Activated CD4-positive, alpha-beta T cell treated with anti-CD3 and anti-CD28 coated beads for 36 hours (primary cell): ENCODE measurements at regions not wholly inside any gene's neighbourhood (a gene's known extent, or its start where the extent isn't known, plus 50 kb on each side); places are given as distances from the start of the nearest gene placed in this dataset.

Experiments used
- ATAC-seq: fragments of 200-7000 bp; cut with Tn5 transposase; one replicate; pipeline ENCODE4 v1.10.0; 2021; ENCODE audit warnings: mild to moderate bottlenecking, moderate library complexity
- CTCF ChIA-PET: fragments of 350-600 bp; sonication (Branson Sonifier 250); formaldehyde crosslinking; loops from one replicate; lab custom pipeline; 2021; ENCODE audit warnings: antibody characterized with exemption; lab: Charles Lee
- POLR2A ChIA-PET: fragments of 350-600 bp; sonication (Branson Sonifier 250); formaldehyde crosslinking; loops from one replicate; lab custom pipeline; 2021; ENCODE audit warnings: antibody characterized with exemption, inconsistent platforms; lab: Charles Lee
- DNase-seq: peaks from one replicate; pipeline ENCODE4 v3.0.0-alpha.2; 2020
- H3K27ac Mint-ChIP-seq: one replicate; pipeline ENCODE4 v1.8.0; 2021; ENCODE audit warnings: mixed read lengths
- H3K27me3 Mint-ChIP-seq: one replicate; pipeline ENCODE4 v1.8.0; 2021; ENCODE audit warnings: mixed read lengths
- H3K36me3 Mint-ChIP-seq: one replicate; pipeline ENCODE4 v1.8.0; 2021; ENCODE audit warnings: low read depth, mixed read lengths
- H3K4me1 Mint-ChIP-seq: one replicate; pipeline ENCODE4 v1.8.0; 2021; ENCODE audit warnings: mixed read lengths
- H3K4me3 Mint-ChIP-seq: one replicate; pipeline ENCODE4 v1.8.0; 2021; ENCODE audit warnings: mild to moderate bottlenecking, moderate library complexity, mixed read lengths
- H3K9me3 Mint-ChIP-seq: one replicate; pipeline ENCODE4 v1.8.0; 2021; ENCODE audit warnings: low read depth, mixed read lengths
- intact Hi-C, 2 experiments: fragments of 100-400 bp; cut with DNase I in 1 of 2; cut with micrococcal nuclease in 1 of 2; formaldehyde crosslinking; loops; one replicate each; pipeline versions ENCODE4 v1.14.2 to v1.15.1; 2022 to 2024; cut with DNase I, micrococcal nuclease

- CTCF ChIA-PET = interaction anchor here (0.6 to 0.7 kb wide), 2 partner anchors 326 to 814 kb away, joined by 3 read pairs; no protein-coding TSS in a partner anchor
These were observed 68.2 kb upstream of the APC start for GRCh38 chr5:112669328-112669963.

GRCh38 chr5:112671687-112672086 is 66.0 kb upstream of the APC start:
- ATAC-seq (no peak), DNase-seq (no peak)
- peaks cover 11% of the 10 kb centered on the region for H3K27me3 Mint-ChIP-seq
- H3K4me1 Mint-ChIP-seq = no peaks in the 10 kb centered on the region
- H3K9me3 Mint-ChIP-seq = no peaks in the 10 kb centered on the region
- no peaks in the 10 kb centered on the region for H3K36me3 Mint-ChIP-seq
- intact Hi-C loops = no loop called here
- no peak overlapping the region for H3K27ac Mint-ChIP-seq
- no peak overlapping the region for H3K4me3 Mint-ChIP-seq
- POLR2A ChIA-PET = no interaction called here
- CTCF ChIA-PET = no interaction called here

More at GRCh38 chr5:112669328-112669963, 68.2 kb upstream of the APC start:
- Mint-ChIP-seq H3K9me3 (no peaks in the 10 kb centered on the region), H3K4me1 (no peaks in the 10 kb centered on the region), H3K27me3 (peaks cover 8% of the 10 kb centered on the region), H3K36me3 (no peaks in the 10 kb centered on the region), H3K4me3 (no peak overlapping the region), H3K27ac (no peak overlapping the region)
- DNase-seq (no peak), ATAC-seq (no peak)
- POLR2A ChIA-PET = no interaction called here
- intact Hi-C loops = no loop called here

GRCh38 chr5:112681481-112681908 is 56.2 kb upstream of the APC start:
- ATAC-seq (no peak), DNase-seq (no peak)
- ChIA-PET CTCF (interaction anchor here (0.8 to 0.9 kb wide), 2 partner anchors 9 to 534 kb away, joined by 3 read pairs; no protein-coding TSS in a partner anchor), POLR2A (no interaction called here)
- peaks cover 5% of the 10 kb centered on the region for H3K9me3 Mint-ChIP-seq
- H3K27ac Mint-ChIP-seq = no peak overlapping the region
- H3K27me3 Mint-ChIP-seq = peaks cover 20% of the 10 kb centered on the region
- H3K4me1 Mint-ChIP-seq = no peaks in the 10 kb centered on the region
- H3K36me3 Mint-ChIP-seq = no peaks in the 10 kb centered on the region
- no peak overlapping the region for H3K4me3 Mint-ChIP-seq
- intact Hi-C loops = no loop called here

- no peaks in the 10 kb centered on the region for H3K36me3 Mint-ChIP-seq
- ChIA-PET POLR2A (no interaction called here), CTCF (interaction anchor here (0.6 kb wide), 2 partner anchors 15 to 996 kb away, joined by 3 to 5 read pairs; no protein-coding TSS in a partner anchor)
- no peaks in the 10 kb centered on the region for H3K4me1 Mint-ChIP-seq
- H3K27me3 Mint-ChIP-seq = peaks cover 18% of the 10 kb centered on the region
- DNase-seq (no peak), ATAC-seq (no peak)
- H3K4me3 Mint-ChIP-seq = no peak overlapping the region
- H3K9me3 Mint-ChIP-seq = peaks cover 5% of the 10 kb centered on the region
- intact Hi-C loops = no loop called here
- no peak overlapping the region for H3K27ac Mint-ChIP-seq
These were observed 55.0 kb upstream of the APC start for GRCh38 chr5:112682621-112683061.

GRCh38 chr5:112684121-112684520 is 53.6 kb upstream of the APC start:
- CTCF ChIA-PET = interaction anchor here (0.6 to 0.7 kb wide), 4 partner anchors 164 to 1132 kb away, joined by 3 read pairs; no protein-coding TSS in a partner anchor

GRCh38 chr5:112684737-112685136 is 52.9 kb upstream of the APC start:
- H3K4me3 Mint-ChIP-seq = no peak overlapping the region
- peaks cover 15% of the 10 kb centered on the region for H3K27me3 Mint-ChIP-seq
- no peak overlapping the region for H3K27ac Mint-ChIP-seq
- H3K4me1 Mint-ChIP-seq = no peaks in the 10 kb centered on the region
- DNase-seq = no peak
- ATAC-seq = no peak
- intact Hi-C loops = no loop called here
- CTCF ChIA-PET = interaction anchor here (0.6 to 0.7 kb wide), 3 partner anchors 182 to 1133 kb away, joined by 3 read pairs; no protein-coding TSS in a partner anchor
- no peaks in the 10 kb centered on the region for H3K36me3 Mint-ChIP-seq
- POLR2A ChIA-PET = interaction anchor here (0.7 kb wide), 1 partner anchor 128 kb away, joined by 3 read pairs; no protein-coding TSS in a partner anchor
- peaks cover 5% of the 10 kb centered on the region for H3K9me3 Mint-ChIP-seq

More at GRCh38 chr5:112684121-112684520, 53.6 kb upstream of the APC start:
- no peak overlapping the region for H3K27ac Mint-ChIP-seq
- no peaks in the 10 kb centered on the region for H3K36me3 Mint-ChIP-seq
- peaks cover 5% of the 10 kb centered on the region for H3K9me3 Mint-ChIP-seq
- no peak for DNase-seq
- intact Hi-C loops = no loop called here
- no peak for ATAC-seq
- H3K27me3 Mint-ChIP-seq = peaks cover 16% of the 10 kb centered on the region
- POLR2A ChIA-PET = no interaction called here
- H3K4me1 Mint-ChIP-seq = no peaks in the 10 kb centered on the region
- H3K4me3 Mint-ChIP-seq = no peak overlapping the region

GRCh38 chr5:112685386-112685785 is 52.3 kb upstream of the APC start:
- no peak overlapping the region for H3K4me3 Mint-ChIP-seq
- no peak for DNase-seq
- ChIA-PET POLR2A (interaction anchor here (0.7 kb wide), 1 partner anchor 129 kb away, joined by 3 read pairs; no protein-coding TSS in a partner anchor), CTCF (interaction anchor here (1.1 to 1.9 kb wide), 3 partner anchors 23 to 45 kb away, joined by 4 to 5 read pairs (median 5); no protein-coding TSS in a partner anchor)
- H3K9me3 Mint-ChIP-seq = peaks cover 5% of the 10 kb centered on the region
- peaks cover 15% of the 10 kb centered on the region for H3K27me3 Mint-ChIP-seq
- H3K36me3 Mint-ChIP-seq = no peaks in the 10 kb centered on the region
- ATAC-seq = no peak
- intact Hi-C loops = no loop called here
- H3K27ac Mint-ChIP-seq = no peak overlapping the region
- no peaks in the 10 kb centered on the region for H3K4me1 Mint-ChIP-seq

- ATAC-seq = no peak
These were observed 51.8 kb upstream of the APC start for GRCh38 chr5:112685931-112686330.

GRCh38 chr5:112686675-112687074 is 51.0 kb upstream of the APC start:
- H3K36me3 Mint-ChIP-seq = no peaks in the 10 kb centered on the region
- DNase-seq (no peak), ATAC-seq (no peak)
- ChIA-PET CTCF (interaction anchor here (1.9 kb wide), 2 partner anchors 33 to 44 kb away, joined by 4 to 5 read pairs; no protein-coding TSS in a partner anchor), POLR2A (no interaction called here)
- H3K27me3 Mint-ChIP-seq = peaks cover 20% of the 10 kb centered on the region
- peaks cover 5% of the 10 kb centered on the region for H3K9me3 Mint-ChIP-seq
- intact Hi-C loops = no loop called here
- H3K4me1 Mint-ChIP-seq = no peaks in the 10 kb centered on the region
- no peak overlapping the region for H3K27ac Mint-ChIP-seq
- H3K4me3 Mint-ChIP-seq = no peak overlapping the region

More at GRCh38 chr5:112685931-112686330, 51.8 kb upstream of the APC start:
- no peaks in the 10 kb centered on the region for H3K36me3 Mint-ChIP-seq
- ChIA-PET POLR2A (no interaction called here), CTCF (interaction anchor here (1.1 to 1.9 kb wide), 3 partner anchors 23 to 45 kb away, joined by 4 to 5 read pairs (median 5); no protein-coding TSS in a partner anchor)
- no peak overlapping the region for H3K27ac Mint-ChIP-seq
- no peak for DNase-seq
- H3K27me3 Mint-ChIP-seq = peaks cover 13% of the 10 kb centered on the region
- H3K4me1 Mint-ChIP-seq = no peaks in the 10 kb centered on the region
- no peak overlapping the region for H3K4me3 Mint-ChIP-seq
- H3K9me3 Mint-ChIP-seq = peaks cover 5% of the 10 kb centered on the region
- intact Hi-C loops = no loop called here

- Mint-ChIP-seq H3K9me3 (peaks cover 5% of the 10 kb centered on the region), H3K36me3 (no peaks in the 10 kb centered on the region), H3K27ac (no peak overlapping the region), H3K4me1 (no peaks in the 10 kb centered on the region), H3K4me3 (no peak overlapping the region), H3K27me3 (peaks cover 23% of the 10 kb centered on the region)
- DNase-seq (no peak), ATAC-seq (no peak)
- intact Hi-C loops = no loop called here
- CTCF ChIA-PET = interaction anchor here (1.9 to 8.5 kb wide), 2 partner anchors 33 to 71 kb away, joined by 5 to 81 read pairs; no protein-coding TSS in a partner anchor
- POLR2A ChIA-PET = no interaction called here
These were observed 50.4 kb upstream of the APC start for GRCh38 chr5:112687306-112687705.
